ENCODE measurements at regions not wholly inside any gene's neighbourhood (a gene's known extent, or its start where the extent isn't known, plus 50 kb on each side); places are given as distances from the start of the nearest gene placed in this dataset.
A peak's percentile ranks its signal among the peaks of the same experiment; 100 is the strongest.

- Histone ChIP-seq H3K27ac (no peak overlapping the region), H3K9me3 (ENCODE audit: low read depth, low read length) (no peaks in the 10 kb centered on the region), H3K9ac (ENCODE audit: insufficient read length) (no peak overlapping the region), H3K36me3 (ENCODE audit: insufficient read depth, low read length) (no peaks in the 10 kb centered on the region), H3K4me3 (no peak overlapping the region)
- no peak for TF ChIP-seq EZH2 (IDR thresholded peaks at IDR 0.05)
- no peak for TF ChIP-seq FOXP2 (optimal IDR thresholded peaks at IDR 0.05; ENCODE audit: control extremely low read depth, extremely low read length, insufficient read depth)
- TF ChIP-seq POLR2AphosphoS5 (IDR thresholded peaks at IDR 0.05; ENCODE audit: borderline replicate concordance, low read depth, low read length) = no peak
- DNase-seq (ENCODE audit: low read depth, low spot score) = no peak
These were observed 586.3 kb downstream of the PLCL1 start for GRCh38 chr2:198390670-198391069.

- no peak overlapping the region for H3K27ac ChIP-seq
- no peak overlapping the region for H3K4me3 ChIP-seq
- no peaks in the 10 kb centered on the region for H3K36me3 ChIP-seq (ENCODE audit: insufficient read depth, low read length)
- H3K9me3 ChIP-seq (ENCODE audit: low read depth, low read length) = no peaks in the 10 kb centered on the region
- H3K9ac ChIP-seq (ENCODE audit: insufficient read length) = no peak overlapping the region
- no peak for DNase-seq (ENCODE audit: low read depth, low spot score)
- TF ChIP-seq FOXP2 (optimal IDR thresholded peaks at IDR 0.05; ENCODE audit: control extremely low read depth, extremely low read length, insufficient read depth) (no peak), EZH2 (IDR thresholded peaks at IDR 0.05) (no peak), POLR2AphosphoS5 (IDR thresholded peaks at IDR 0.05; ENCODE audit: borderline replicate concordance, low read depth, low read length) (no peak)
These were observed 583.3 kb downstream of the PLCL1 start for GRCh38 chr2:198387677-198388076.

- TF ChIP-seq FOXP2 (optimal IDR thresholded peaks at IDR 0.05; ENCODE audit: control extremely low read depth, extremely low read length, insufficient read depth) = no peak
- no peak for TF ChIP-seq POLR2AphosphoS5 (IDR thresholded peaks at IDR 0.05; ENCODE audit: borderline replicate concordance, low read depth, low read length)
- TF ChIP-seq EZH2 (IDR thresholded peaks at IDR 0.05) = no peak
- DNase-seq (ENCODE audit: low read depth, low spot score) = no peak
- no peaks in the 10 kb centered on the region for H3K9me3 ChIP-seq (ENCODE audit: low read depth, low read length)
- H3K4me3 ChIP-seq = no peak overlapping the region
- no peak overlapping the region for H3K9ac ChIP-seq (ENCODE audit: insufficient read length)
- H3K36me3 ChIP-seq (ENCODE audit: insufficient read depth, low read length) = no peaks in the 10 kb centered on the region
- H3K27ac ChIP-seq = no peak overlapping the region
These were observed 581.5 kb downstream of the PLCL1 start for GRCh38 chr2:198385856-198386255.

- Histone ChIP-seq H3K9me3 (ENCODE audit: low read depth, low read length) (no peaks in the 10 kb centered on the region), H3K4me3 (no peak overlapping the region), H3K36me3 (ENCODE audit: insufficient read depth, low read length) (no peaks in the 10 kb centered on the region), H3K9ac (ENCODE audit: insufficient read length) (no peak overlapping the region), H3K27ac (no peak overlapping the region)
- no peak for DNase-seq (ENCODE audit: low read depth, low spot score)
- TF ChIP-seq POLR2AphosphoS5 (IDR thresholded peaks at IDR 0.05; ENCODE audit: borderline replicate concordance, low read depth, low read length) (no peak), FOXP2 (optimal IDR thresholded peaks at IDR 0.05; ENCODE audit: control extremely low read depth, extremely low read length, insufficient read depth) (no peak), EZH2 (IDR thresholded peaks at IDR 0.05) (no peak)
These were observed 580.9 kb downstream of the PLCL1 start for GRCh38 chr2:198385326-198385725.

GRCh38 chr2:198383392-198383791 is 579.0 kb downstream of the PLCL1 start:
- Histone ChIP-seq H3K9ac (ENCODE audit: insufficient read length) (no peak overlapping the region), H3K27ac (no peak overlapping the region), H3K36me3 (ENCODE audit: insufficient read depth, low read length) (no peaks in the 10 kb centered on the region), H3K9me3 (ENCODE audit: low read depth, low read length) (no peaks in the 10 kb centered on the region), H3K4me3 (no peak overlapping the region)
- DNase-seq (ENCODE audit: low read depth, low spot score) = no peak
- no peak for TF ChIP-seq FOXP2 (optimal IDR thresholded peaks at IDR 0.05; ENCODE audit: control extremely low read depth, extremely low read length, insufficient read depth)
- TF ChIP-seq POLR2AphosphoS5 (IDR thresholded peaks at IDR 0.05; ENCODE audit: borderline replicate concordance, low read depth, low read length) = no peak
- TF ChIP-seq EZH2 (IDR thresholded peaks at IDR 0.05) = no peak

GRCh38 chr2:198382811-198383210 is 578.4 kb downstream of the PLCL1 start:
- Histone ChIP-seq H3K36me3 (ENCODE audit: insufficient read depth, low read length) (no peaks in the 10 kb centered on the region), H3K27ac (no peak overlapping the region), H3K9ac (ENCODE audit: insufficient read length) (no peak overlapping the region), H3K4me3 (no peak overlapping the region), H3K9me3 (ENCODE audit: low read depth, low read length) (no peaks in the 10 kb centered on the region)
- no peak for TF ChIP-seq POLR2AphosphoS5 (IDR thresholded peaks at IDR 0.05; ENCODE audit: borderline replicate concordance, low read depth, low read length)
- no peak for TF ChIP-seq FOXP2 (optimal IDR thresholded peaks at IDR 0.05; ENCODE audit: control extremely low read depth, extremely low read length, insufficient read depth)
- TF ChIP-seq EZH2 (IDR thresholded peaks at IDR 0.05) = no peak
- DNase-seq (ENCODE audit: low read depth, low spot score) = no peak

GRCh38 chr2:198376677-198377076 is 572.3 kb downstream of the PLCL1 start:
- no peak overlapping the region for H3K4me3 ChIP-seq
- DNase-seq (ENCODE audit: low read depth, low spot score) = no peak
- TF ChIP-seq FOXP2 (optimal IDR thresholded peaks at IDR 0.05; ENCODE audit: control extremely low read depth, extremely low read length, insufficient read depth) = no peak
- no peak for TF ChIP-seq EZH2 (IDR thresholded peaks at IDR 0.05)
- TF ChIP-seq POLR2AphosphoS5 (IDR thresholded peaks at IDR 0.05; ENCODE audit: borderline replicate concordance, low read depth, low read length) = no peak
- H3K9me3 ChIP-seq (ENCODE audit: low read depth, low read length) = no peaks in the 10 kb centered on the region
- no peaks in the 10 kb centered on the region for H3K36me3 ChIP-seq (ENCODE audit: insufficient read depth, low read length)
- H3K9ac ChIP-seq (ENCODE audit: insufficient read length) = no peak overlapping the region
- H3K27ac ChIP-seq = no peak overlapping the region

- H3K27ac ChIP-seq = no peak overlapping the region
- H3K9me3 ChIP-seq (ENCODE audit: low read depth, low read length) = no peaks in the 10 kb centered on the region
- no peak for DNase-seq (ENCODE audit: low read depth, low spot score)
- H3K36me3 ChIP-seq (ENCODE audit: insufficient read depth, low read length) = no peaks in the 10 kb centered on the region
- no peak overlapping the region for H3K9ac ChIP-seq (ENCODE audit: insufficient read length)
- TF ChIP-seq EZH2 (IDR thresholded peaks at IDR 0.05) (no peak), FOXP2 (optimal IDR thresholded peaks at IDR 0.05; ENCODE audit: control extremely low read depth, extremely low read length, insufficient read depth) (no peak), POLR2AphosphoS5 (IDR thresholded peaks at IDR 0.05; ENCODE audit: borderline replicate concordance, low read depth, low read length) (no peak)
- no peak overlapping the region for H3K4me3 ChIP-seq
These were observed 570.7 kb downstream of the PLCL1 start for GRCh38 chr2:198375083-198375410.

GRCh38 chr2:198374375-198375082 is 570.1 kb downstream of the PLCL1 start:
- no peaks in the 10 kb centered on the region for H3K9me3 ChIP-seq (ENCODE audit: low read depth, low read length)
- H3K9ac ChIP-seq (ENCODE audit: insufficient read length) = no peak overlapping the region
- H3K36me3 ChIP-seq (ENCODE audit: insufficient read depth, low read length) = no peaks in the 10 kb centered on the region
- no peak overlapping the region for H3K27ac ChIP-seq
- DNase-seq (ENCODE audit: low read depth, low spot score) = peak; percentile 61
- TF ChIP-seq EZH2 (IDR thresholded peaks at IDR 0.05) (no peak), POLR2AphosphoS5 (IDR thresholded peaks at IDR 0.05; ENCODE audit: borderline replicate concordance, low read depth, low read length) (no peak), FOXP2 (optimal IDR thresholded peaks at IDR 0.05; ENCODE audit: control extremely low read depth, extremely low read length, insufficient read depth) (no peak)
- H3K4me3 ChIP-seq = no peak overlapping the region
